Stimulated activated CD8-positive, alpha-beta memory T cell treated with anti-CD3 and anti-CD28 coated beads, Interleukin-15, amount 100 ng/mL, for 1 hour (primary cell): ENCODE measurements at regions not wholly inside any gene's neighbourhood (a gene's known extent, or its start where the extent isn't known, plus 50 kb on each side); places are given as distances from the start of the nearest gene placed in this dataset.
"Not testable (repeated sequence)": the region's sequence is repeated elsewhere in the genome, so short reads cannot be mapped to it uniquely, and the experiment has no call there.

ENCODE experiments used
- DNase-seq: peaks from one replicate; pipeline ENCODE4 v3.0.0-alpha.2; 2020; ENCODE audit warnings: low read depth

GRCh38 chr9:97103613-97104383, 64.9 kb upstream of the CTSV start:
- not testable (repeated sequence) for DNase-seq

GRCh38 chr9:97099540-97099939, 60.6 kb upstream of the CTSV start:
- not testable (repeated sequence) for DNase-seq

- DNase-seq: no peak
Measured at GRCh38 chr9:97096793-97097192, 57.9 kb upstream of the CTSV start.

- DNase-seq: not testable (repeated sequence)
Measured at GRCh38 chr9:97089361-97089760, 50.4 kb upstream of the CTSV start.
